HG02938 (cell line): ENCODE measurements at regions not wholly inside any gene's neighbourhood (a gene's known extent, or its start where the extent isn't known, plus 50 kb on each side); places are given as distances from the start of the nearest gene placed in this dataset.
"Not testable (repeated sequence)": the region's sequence is repeated elsewhere in the genome, so short reads cannot be mapped to it uniquely, and the experiment has no call there.

Experiments
- ATAC-seq: cut with Tn5 transposase; IDR thresholded peaks from one replicate; pipeline ENCODE4 v1.9.1; 2021; ENCODE audit warnings: mild to moderate bottlenecking, moderate library complexity; ENCODE audit not compliant: unreplicated experiment

DNA sequence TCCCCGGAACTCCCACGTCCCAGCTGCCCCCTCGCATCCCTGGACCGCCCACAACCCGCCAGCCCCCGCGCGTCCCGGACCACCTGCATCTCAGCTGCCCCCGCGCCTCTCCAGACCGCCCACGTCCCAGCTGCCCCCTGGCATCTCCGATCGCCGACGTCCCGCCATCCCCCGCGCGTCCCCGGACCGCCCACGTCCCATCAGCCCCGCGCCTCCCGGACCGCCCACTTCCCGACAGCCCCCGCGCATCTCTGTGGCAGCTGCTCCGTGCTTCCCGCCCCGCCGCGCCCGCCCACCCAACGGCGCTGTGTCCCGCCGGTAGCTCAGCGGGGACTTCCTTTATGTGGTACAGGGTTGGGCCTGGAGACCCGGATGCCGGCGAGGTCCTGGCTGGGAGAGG is 955.8 kb downstream of the TMEM121 start:
- not testable (repeated sequence) for ATAC-seq

- no peak for ATAC-seq
Measured at GRCh38 chr14:106487600-106487999, 961.2 kb downstream of the TMEM121 start.

- no peak for ATAC-seq
Measured at GRCh38 chr14:106488291-106488690, 961.9 kb downstream of the TMEM121 start.

DNA sequence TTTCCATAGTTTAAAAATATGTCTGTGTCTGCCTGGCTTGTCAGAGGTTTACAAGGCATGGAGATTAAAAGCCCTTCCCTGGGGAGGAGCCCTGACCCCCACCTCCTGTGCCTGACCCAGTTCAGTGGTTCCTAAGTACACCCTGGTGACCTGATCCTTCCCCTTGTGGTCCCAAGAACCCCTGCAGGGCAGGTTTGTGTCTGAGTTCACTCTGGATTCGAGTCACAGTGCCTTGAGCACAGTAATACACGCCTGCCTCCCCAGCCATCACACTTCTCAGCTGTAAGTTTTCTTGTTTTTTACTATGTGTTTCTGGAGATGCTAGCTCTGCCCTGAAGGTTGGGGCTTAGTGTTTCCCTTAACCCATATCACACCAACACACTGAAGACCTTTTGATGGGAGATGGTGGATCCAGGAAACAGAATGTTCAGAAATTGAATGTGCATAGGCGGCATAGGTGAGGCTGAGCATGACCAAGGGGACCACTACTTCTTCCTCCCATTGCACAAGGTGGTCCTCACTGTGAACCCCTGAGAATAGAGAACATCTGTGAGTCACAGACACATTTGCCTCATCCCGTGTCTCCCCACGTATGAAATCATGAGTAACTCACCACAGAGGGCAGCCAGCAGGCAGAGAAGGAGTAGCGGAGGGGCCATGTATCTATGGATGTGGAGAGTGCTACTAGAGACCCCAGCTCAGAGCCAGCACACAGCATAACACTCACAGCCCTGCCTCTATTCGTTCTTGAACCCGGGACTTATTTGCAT is 962.9 kb downstream of the TMEM121 start:
- ATAC-seq, result no peak

DNA sequence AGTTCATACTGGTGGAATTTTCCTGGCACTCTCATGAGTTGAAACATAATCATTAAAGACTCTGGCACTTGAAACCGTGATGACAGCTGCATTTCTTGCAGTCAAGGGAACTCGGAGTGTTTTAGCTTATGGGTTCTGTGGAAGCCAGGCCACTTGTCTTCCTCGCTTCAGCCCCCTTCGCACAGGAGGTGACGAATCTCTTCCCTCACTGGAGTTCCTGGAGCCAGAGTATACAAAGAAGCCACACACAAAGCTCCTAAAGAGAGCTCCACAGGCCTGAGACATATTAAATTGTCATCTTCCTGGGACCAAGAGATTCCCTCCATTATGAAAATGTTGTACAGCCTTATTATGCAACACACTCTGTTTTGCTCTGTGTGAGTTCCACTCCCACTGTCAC is 964.1 kb downstream of the TMEM121 start:
- ATAC-seq, result no peak

DNA sequence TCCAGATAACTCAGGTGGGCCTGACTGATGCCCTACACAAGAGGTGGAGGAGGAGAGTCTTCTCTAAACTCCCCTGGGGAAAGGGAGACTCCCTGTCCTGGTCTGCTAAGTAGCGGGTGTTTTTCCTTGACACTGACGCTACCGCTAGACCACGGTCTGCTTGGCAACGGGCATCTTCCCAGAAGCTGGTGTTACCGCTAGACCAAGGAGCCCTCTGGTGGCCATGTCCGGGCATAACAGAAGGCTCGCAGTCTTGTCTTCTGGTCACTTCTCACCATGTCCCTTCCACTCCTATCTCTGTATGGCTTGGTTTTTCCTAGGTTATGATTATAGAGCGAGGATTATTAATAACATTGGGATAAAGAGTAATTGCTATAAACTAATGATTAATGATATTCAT is 965.5 kb downstream of the TMEM121 start:
- ATAC-seq, result no peak

DNA sequence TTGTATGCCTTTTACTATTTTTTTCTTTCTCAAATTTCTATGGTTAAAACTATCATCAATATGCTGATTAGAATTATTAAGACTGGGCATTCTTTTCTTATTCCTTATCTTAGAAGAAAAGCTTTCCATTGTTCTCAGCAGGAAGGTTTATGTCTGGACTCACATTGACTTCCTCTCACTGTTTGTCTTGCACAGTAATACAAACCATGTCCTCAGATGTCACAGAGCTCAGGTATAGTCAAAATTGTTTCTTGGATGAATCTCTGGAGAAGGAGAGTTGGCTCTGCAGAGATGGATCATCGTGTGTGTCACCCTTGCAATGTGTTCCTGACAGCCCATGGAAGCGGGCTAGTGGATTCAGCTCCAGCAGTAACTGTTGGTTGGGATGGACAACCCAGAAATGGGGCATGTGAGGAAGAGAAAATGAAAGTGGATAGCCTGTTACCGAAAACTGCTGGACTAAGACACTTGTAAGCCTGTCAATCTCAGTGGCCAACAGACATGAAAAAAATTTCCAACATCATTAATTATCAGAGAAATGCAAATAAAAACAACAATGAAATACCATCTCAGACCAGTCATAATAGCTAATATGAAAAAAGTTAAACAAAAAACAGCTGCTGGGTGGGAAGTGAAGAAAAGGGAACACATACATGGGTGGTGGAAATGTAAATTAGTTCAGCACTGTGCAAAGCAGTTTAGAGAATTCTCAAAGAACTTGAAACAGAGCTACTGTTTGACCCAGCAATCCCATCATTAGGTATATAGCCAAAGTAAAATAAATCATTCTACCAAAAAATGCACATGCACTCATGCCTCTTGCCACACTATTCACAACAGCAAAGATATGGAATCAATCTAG is 967.8 kb downstream of the TMEM121 start:
- ATAC-seq, result no peak

- ATAC-seq, result no peak
Measured at GRCh38 chr14:106500571-106500970, 974.2 kb downstream of the TMEM121 start.

- no peak for ATAC-seq
Measured at GRCh38 chr14:106501898-106502297, 975.5 kb downstream of the TMEM121 start.

GRCh38 chr14:106505366-106505765 is 979.0 kb downstream of the TMEM121 start:
- no peak for ATAC-seq

GRCh38 chr14:106506881-106507305 is 980.5 kb downstream of the TMEM121 start:
- no peak for ATAC-seq

GRCh38 chr14:106507354-106507753 is 981.0 kb downstream of the TMEM121 start:
- no peak for ATAC-seq

DNA sequence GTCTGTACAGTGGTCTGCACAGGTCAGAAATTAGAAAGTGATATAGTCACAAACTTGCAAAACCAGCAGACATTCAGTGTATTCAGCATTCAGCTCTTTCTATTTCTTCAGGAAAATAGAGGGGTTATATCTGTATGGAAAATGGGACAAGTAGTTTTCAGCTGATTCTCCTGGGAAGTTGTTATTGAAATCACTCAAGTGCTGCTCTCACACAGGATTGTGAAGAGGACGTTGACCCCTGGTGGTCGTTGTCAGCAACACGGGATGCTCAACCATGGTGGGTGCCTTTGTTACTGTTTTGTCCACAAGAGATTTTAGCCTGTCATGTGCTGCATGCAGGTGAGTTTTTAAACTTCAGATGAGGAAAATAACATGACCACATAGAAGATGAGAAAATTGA is 981.8 kb downstream of the TMEM121 start:
- ATAC-seq, result no peak

GRCh38 chr14:106509176-106509575 is 982.8 kb downstream of the TMEM121 start:
- no peak for ATAC-seq

DNA sequence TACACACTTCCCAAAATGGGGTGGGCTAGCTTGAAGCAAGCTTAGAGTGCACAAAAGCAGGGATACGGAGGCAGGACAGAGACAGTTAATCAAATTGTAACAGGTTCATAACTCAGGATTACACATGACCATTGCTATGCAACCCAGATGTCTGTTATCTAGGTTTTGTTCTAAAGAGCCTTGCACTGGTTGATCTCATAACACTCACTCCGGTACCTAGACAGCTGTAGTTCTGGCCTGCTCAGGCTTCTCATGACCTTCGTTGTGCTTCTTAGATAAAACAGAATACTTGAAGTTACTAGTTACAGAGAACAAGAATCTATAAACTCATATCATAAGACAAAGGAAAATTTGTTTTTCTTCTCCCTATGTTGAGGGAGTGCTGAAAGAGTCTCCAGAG is 983.4 kb downstream of the TMEM121 start:
- no peak for ATAC-seq

GRCh38 chr14:106511006-106511799 is 984.8 kb downstream of the TMEM121 start:
- no peak for ATAC-seq

DNA sequence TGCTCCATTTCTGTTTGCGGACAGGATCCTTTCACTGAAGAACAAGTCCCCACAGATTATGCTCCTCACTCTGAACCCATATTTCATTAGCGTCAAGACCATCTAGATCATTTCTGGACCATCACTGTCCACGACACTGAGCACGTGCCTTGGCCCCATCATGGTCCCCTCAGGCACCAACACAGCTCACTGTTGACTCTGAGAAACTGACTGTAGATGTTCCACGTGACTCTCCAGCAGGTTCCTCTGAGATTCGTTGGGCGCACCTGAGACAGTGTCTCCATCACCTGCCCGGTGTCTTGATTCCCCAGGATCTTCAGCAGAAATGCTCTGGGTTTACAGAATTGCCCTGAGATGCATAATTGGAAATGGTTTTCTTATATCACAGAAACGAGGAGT is 985.4 kb downstream of the TMEM121 start:
- no peak for ATAC-seq

GRCh38 chr14:106513302-106513701 is 986.9 kb downstream of the TMEM121 start:
- no peak for ATAC-seq

DNA sequence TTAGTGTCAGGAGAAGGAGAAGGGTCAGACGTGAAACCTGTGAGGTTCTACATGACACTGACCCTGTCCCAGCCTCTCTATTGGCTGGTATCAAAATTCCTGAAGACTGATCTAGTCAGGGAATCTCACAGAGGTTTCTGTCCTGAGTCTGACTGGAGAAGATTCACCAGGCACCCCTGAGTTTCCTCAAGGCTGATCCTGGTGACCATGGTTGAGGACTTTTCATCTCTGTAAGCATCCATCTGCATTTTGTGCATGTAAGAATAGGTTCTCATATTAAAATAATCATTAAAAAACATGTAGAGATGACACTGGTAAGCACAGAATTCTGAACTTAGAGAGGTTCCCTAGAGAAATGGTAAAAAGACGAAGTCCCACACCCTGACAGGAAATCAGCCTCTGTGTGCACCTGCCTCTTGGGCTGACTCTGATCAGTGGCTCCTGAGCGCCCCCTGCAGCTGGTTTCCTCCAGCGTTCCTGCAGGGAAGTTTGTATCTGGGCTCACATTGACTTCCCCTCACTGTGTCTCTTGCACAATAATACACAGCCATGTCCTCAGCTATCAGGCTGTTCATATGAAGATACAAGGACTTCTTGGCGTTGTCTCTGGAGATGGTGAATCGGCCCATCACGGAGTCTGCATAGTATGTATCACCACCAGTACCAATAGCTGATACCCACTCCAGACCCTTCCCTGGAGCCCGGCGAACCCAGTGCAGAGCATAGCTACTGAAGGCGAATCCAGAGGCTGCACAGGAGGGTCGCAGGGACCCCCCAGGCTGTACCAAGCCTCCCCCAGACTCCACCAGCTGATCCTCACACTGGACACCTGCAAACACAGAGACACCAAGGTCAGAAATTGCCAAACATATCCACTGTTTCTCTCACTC is 991.9 kb downstream of the TMEM121 start:
- ATAC-seq, result no peak

- not testable (repeated sequence) for ATAC-seq
Measured at GRCh38 chr14:106522118-106522517, 995.7 kb downstream of the TMEM121 start.
